MCF 10A (cell line): ENCODE measurements at regions not wholly inside any gene's neighbourhood (a gene's known extent, or its start where the extent isn't known, plus 50 kb on each side); places are given as distances from the start of the nearest gene placed in this dataset.

Experiments used
- BruUV-seq: library from RNA; stranded (reverse); fragments of 400-500 nt; replicated peaks from 2 replicates; lab custom pipeline; 2021; lab: Mats Ljungman, UMichigan
- CTCF ChIA-PET: fragments of 300-600 bp; sonication (Branson Sonifier 250); formaldehyde crosslinking; extraction: SDS; loops from one replicate; lab custom pipeline; 2021; ENCODE audit warnings: antibody characterized with exemption, inconsistent platforms; lab: Yijun Ruan, JAX
- POLR2A ChIA-PET: fragments of 300-600, 350-650 bp; sonication (Branson Sonifier 250); formaldehyde crosslinking; extraction: SDS; loops from one replicate; lab custom pipeline; 2020; ENCODE audit warnings: antibody characterized with exemption, inconsistent platforms; lab: Yijun Ruan, JAX
- DNase-seq: peaks from one replicate; pipeline ENCODE4 v3.0.0-alpha.2; 2018; ENCODE audit not compliant: unreplicated experiment
- H3K27ac Mint-ChIP-seq: one replicate; pipeline ENCODE4 v1.8.0; 2022; ENCODE audit warnings: mild to moderate bottlenecking, low read depth, mixed read lengths; ENCODE audit not compliant: unreplicated experiment
- H3K27me3 Mint-ChIP-seq: one replicate; pipeline ENCODE4 v1.8.0; 2022; ENCODE audit warnings: mixed read lengths; ENCODE audit not compliant: insufficient read depth, unreplicated experiment
- H3K36me3 Mint-ChIP-seq: one replicate; pipeline ENCODE4 v1.8.0; 2022; ENCODE audit warnings: mild to moderate bottlenecking, moderate library complexity, mixed read lengths; ENCODE audit not compliant: insufficient read depth, unreplicated experiment
- H3K4me1 Mint-ChIP-seq: one replicate; pipeline ENCODE4 v1.8.0; 2022; ENCODE audit warnings: mixed read lengths; ENCODE audit not compliant: insufficient read depth, unreplicated experiment
- H3K4me3 Mint-ChIP-seq: one replicate; pipeline ENCODE4 v1.8.0; 2022; ENCODE audit warnings: mild to moderate bottlenecking, moderate library complexity, mixed read lengths; ENCODE audit not compliant: unreplicated experiment
- H3K9me3 Mint-ChIP-seq: one replicate; pipeline ENCODE4 v1.8.0; 2022; ENCODE audit warnings: mixed read lengths; ENCODE audit not compliant: unreplicated experiment
- CTCF ChIP-seq: fragments of 200-600 bp; IDR thresholded peaks from one replicate; pipeline ENCODE4 v1.8.0; 2022; ENCODE audit warnings: antibody characterized with exemption, mild to moderate bottlenecking; ENCODE audit not compliant: unreplicated experiment
- intact Hi-C: fragments of 100-400 bp; cut with micrococcal nuclease; formaldehyde crosslinking; loops from 2 replicates; pipeline ENCODE4 v1.14.1; 2022

GRCh38 chr18:55819448-55819847 is 231.5 kb upstream of the TCF4 start:
- H3K27me3 Mint-ChIP-seq, result no peaks in the 10 kb centered on the region
- CTCF ChIA-PET, result interaction anchor here (0.5 kb wide), 1 partner anchor 321 kb away, joined by 3 read pairs; no protein-coding TSS in a partner anchor
- H3K9me3 Mint-ChIP-seq, result no peaks in the 10 kb centered on the region
- H3K36me3 Mint-ChIP-seq, result no peaks in the 10 kb centered on the region
- TF ChIP-seq CTCF, result no peak
- H3K4me1 Mint-ChIP-seq, result peaks cover 21% of the 10 kb centered on the region
- POLR2A ChIA-PET, result no interaction called here
- no peak overlapping the region for H3K4me3 Mint-ChIP-seq
- intact Hi-C loops, result no loop called here
- DNase-seq, result no peak
- BruUV-seq, result no TSS peak
- no peak overlapping the region for H3K27ac Mint-ChIP-seq

DNA sequence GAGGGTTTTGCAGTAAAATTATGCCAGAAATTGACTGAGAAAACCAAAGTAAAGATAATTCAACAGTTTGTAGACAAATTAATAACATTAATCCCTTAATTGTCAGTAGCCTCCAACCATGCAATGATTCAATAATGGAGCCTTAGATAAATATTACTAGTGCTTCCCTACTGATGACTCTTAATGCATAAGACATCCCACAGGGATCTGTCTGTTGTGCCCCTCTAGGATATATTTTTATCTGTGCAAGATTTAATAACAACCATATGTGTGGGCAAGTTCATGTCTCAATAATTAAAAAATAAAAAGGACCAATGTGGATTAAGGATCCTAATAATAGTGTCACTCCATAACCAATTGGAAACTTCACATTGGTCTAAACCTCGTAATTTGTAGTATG is 230.3 kb upstream of the TCF4 start:
- Mint-ChIP-seq H3K4me3 (no peak overlapping the region), H3K27ac (no peak overlapping the region), H3K4me1 (peaks cover 21% of the 10 kb centered on the region), H3K27me3 (no peaks in the 10 kb centered on the region), H3K36me3 (no peaks in the 10 kb centered on the region), H3K9me3 (no peaks in the 10 kb centered on the region)
- TF ChIP-seq CTCF, result no peak
- BruUV-seq, result no TSS peak
- ChIA-PET POLR2A (interaction anchor here (0.8 kb wide), 1 partner anchor 222 kb away, joined by 3 read pairs; no protein-coding TSS in a partner anchor), CTCF (no interaction called here)
- DNase-seq, result no peak
- intact Hi-C loops, result no loop called here

GRCh38 chr18:55811925-55812324 is 223.9 kb upstream of the TCF4 start:
- Mint-ChIP-seq H3K4me1 (peaks cover 7% of the 10 kb centered on the region), H3K27ac (no peak overlapping the region), H3K36me3 (no peaks in the 10 kb centered on the region), H3K4me3 (no peak overlapping the region), H3K9me3 (no peaks in the 10 kb centered on the region), H3K27me3 (no peaks in the 10 kb centered on the region)
- ChIA-PET POLR2A (no interaction called here), CTCF (interaction anchor here (1.3 kb wide), 1 partner anchor 50 kb away, joined by 4 read pairs; no protein-coding TSS in a partner anchor)
- no TSS peak for BruUV-seq
- intact Hi-C loops, result no loop called here
- DNase-seq, result no peak
- TF ChIP-seq CTCF, result no peak

DNA sequence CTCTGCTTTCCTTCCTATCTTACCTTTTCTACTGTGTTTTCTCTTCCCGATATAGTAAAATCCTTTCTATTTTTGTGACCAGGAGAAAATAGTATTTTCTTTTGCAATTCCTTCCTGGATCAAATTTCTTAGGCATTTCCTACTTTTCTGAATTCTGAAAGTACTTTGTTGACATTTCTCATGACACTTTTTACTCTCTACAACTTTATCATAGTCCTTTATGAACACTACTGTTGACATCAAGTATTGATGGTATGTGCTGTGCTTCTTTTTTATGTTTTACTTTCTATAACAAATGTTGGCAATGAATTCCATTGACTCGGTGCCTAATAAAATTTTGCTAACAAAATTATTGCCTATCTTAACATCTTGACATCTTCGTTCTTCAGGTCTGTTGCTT is 217.7 kb upstream of the TCF4 start:
- no peak for DNase-seq
- Mint-ChIP-seq H3K27ac (no peak overlapping the region), H3K4me1 (no peaks in the 10 kb centered on the region), H3K27me3 (no peaks in the 10 kb centered on the region), H3K4me3 (no peak overlapping the region), H3K9me3 (no peaks in the 10 kb centered on the region), H3K36me3 (no peaks in the 10 kb centered on the region)
- no peak for TF ChIP-seq CTCF
- intact Hi-C loops, result no loop called here
- POLR2A ChIA-PET, result no interaction called here
- no TSS peak for BruUV-seq
- CTCF ChIA-PET, result no interaction called here
